OCI-M2 (cell line): ENCODE measurements at regions not wholly inside any gene's neighbourhood (a gene's known extent, or its start where the extent isn't known, plus 50 kb on each side); places are given as distances from the start of the nearest gene placed in this dataset.

Experiments used
- DNase-seq: peaks from one replicate; lab custom pipeline; 2025; ENCODE audit not compliant: unreplicated experiment; lab: John Stamatoyannopoulos, UW

DNA sequence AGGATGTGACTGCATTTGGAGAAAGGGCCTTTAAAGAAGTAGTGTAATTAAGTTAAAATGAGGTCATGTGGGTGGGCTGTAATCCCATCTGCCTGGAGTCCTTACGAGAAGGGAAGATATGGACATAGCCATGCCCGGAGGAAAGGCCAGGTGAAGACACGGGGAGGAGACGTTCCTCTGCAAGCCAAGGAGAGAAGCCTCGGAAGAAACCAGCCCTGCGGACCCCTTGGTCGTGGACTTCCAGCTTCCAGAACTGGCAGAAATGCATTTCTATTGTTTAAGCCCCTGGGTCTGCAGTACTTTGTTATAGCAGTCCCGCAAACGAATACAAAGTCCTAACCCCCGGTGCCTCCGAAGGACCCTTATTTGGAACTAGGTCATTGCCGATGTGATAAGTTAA lies 87.6 kb upstream of the TAF1B start:
- no peak for DNase-seq

DNA sequence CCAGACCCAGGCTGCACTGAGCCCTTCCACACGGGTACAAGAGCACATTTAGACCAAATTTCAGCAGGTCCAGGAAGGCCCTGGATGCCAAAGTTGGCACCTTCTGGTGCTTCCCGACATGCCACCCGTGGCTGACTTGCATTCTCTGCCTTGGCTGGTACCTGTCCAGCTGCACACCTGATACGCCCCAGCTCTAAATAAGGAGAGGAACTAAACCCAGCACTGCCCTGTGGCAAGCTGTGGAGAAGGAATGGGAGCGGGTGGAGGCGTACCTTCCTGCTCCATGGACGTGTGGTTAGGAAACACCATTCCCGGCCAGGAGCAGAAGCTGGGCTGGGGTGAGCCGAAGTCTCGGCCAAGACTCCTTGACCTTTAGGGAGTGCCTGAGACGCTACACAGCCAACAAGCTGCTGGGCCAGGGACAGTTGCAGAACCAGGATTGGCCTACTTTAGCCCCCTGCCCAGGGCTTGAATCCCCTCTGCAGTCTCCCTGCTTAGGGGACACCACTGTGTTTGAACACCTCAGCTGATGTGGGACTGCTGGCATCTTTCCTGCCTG lies 86.5 kb upstream of the TAF1B start:
- DNase-seq: no peak

DNA sequence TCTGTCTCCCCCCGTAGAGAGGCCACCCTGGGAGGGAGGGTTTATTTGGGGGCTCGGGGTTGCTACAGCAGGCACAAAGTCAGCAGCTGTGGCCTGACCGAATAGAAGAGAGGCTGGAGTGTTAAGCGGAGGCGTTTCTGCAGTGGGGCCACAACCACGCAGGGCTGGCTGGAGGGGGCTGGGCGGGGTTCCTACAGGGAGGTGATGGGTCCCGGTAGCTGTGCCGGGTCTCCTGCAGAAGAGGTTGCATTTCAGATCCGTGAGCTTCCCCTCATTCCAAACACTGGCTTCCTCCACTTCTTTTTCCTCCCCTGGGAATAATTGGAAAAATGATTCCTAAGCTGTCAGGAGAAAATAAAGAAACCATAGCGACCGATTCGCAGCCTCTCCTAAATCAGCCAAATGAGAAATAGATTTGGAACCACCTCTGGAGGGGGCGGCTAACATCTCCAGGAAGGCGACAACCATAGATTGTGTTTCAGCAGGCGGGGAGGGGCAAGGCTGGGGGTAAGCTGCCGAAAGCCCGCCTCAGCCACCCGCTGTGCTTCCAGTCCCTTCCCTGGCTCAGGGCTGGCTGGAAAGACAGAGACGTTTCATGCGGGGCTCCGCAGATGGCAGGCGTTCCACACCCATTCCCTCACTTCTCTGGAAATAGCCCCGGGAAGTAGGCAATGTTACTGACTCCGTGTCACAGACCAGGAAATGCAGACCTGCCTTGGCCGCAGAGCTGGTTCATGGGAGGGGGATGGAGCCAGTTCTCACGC lies 85.6 kb upstream of the TAF1B start:
- DNase-seq: no peak

DNA sequence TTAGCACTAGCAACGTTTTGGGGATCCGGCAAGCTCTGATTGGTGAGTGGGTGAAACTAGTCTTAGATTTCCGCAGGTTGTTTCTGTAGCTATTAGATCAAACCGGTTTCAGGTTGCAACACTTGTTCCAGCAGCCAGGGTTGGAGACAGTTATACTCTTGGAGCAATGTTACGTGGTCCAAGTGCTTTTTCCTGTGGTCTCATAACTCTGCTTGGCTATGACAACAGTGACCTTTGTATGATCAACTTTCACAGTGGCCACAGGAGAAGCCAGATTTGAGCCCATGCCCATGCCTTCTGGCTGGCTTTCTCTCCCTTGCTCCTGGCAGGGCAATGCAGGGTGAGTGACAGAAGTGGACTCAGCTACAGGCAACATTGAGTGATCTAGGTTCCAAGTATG lies 84.5 kb upstream of the TAF1B start:
- no peak for DNase-seq

DNA sequence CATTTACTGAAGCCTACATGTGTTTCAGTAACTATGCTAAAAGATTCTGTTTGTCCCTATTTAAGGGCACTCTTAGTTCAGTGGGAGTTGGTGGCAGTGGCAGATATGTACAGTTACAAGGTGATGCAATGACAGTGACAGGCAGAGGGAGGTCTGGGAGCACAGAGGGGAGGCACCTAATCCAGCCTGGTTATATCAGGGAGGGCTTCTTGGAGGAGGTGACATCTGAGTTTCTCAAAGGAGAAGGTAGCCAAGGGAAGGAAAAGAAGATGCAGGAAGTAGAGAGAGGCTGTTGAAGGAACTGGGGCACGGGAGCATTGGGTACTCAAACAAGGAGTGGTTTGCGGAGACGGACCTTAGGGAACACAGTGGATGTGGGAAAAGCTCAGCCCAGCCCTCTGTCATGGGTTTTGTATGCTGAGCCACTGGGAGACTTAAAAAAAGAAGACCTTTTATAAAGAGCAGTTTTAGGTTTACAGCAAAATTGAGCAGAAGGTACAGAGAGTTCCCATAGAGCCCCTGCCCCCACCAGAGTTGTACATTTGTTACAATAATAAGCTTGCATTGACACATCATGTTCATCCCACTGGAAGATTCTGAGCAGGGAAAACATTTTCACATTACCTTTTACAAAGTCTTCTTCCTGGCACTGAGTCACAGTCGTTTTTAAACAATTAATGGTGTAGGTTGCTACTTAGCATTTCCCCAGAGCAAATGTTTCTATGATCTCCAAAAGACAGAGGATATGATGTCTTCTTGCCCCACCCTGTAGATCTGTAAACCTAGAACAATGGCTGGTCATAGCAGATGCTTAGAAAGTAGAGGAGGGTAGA lies 83.0 kb upstream of the TAF1B start:
- no peak for DNase-seq

DNA sequence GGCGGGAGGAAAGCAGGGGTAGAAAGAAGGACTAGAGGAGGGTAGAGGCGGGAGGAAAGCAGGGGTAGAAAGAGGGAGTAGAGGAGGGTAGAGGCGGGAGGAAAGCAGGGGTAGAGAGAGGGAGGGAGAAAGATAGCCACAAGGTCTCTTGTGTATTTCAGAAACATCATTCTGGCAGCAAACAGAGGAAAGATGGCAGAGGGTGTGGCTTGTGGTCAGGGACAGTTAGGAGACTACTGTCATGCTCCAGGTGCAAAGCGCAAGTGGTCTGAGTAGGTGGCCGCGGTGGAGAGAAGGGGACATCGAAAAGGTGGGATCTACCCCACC lies 82.4 kb upstream of the TAF1B start:
- DNase-seq: no peak

DNA sequence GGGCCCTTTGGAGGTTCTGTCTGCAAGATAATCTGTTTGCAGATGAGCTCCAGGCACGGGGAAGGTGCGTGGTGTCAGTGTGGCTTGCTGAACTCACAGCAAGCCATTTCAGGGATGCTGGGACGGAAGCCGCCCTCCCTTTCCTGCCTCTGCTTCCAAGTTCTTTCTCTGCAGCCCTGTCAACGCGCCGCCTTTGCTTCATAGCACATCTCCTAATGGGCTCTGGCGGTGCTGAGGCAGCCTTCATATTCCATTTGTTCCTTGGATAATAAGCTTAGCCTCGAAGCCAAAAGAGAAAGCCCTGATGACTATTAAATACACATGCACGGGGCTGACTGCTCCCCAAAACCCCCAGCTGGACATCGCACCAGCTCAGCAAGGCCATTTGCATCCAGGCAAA lies 81.7 kb upstream of the TAF1B start:
- DNase-seq: no peak

DNA sequence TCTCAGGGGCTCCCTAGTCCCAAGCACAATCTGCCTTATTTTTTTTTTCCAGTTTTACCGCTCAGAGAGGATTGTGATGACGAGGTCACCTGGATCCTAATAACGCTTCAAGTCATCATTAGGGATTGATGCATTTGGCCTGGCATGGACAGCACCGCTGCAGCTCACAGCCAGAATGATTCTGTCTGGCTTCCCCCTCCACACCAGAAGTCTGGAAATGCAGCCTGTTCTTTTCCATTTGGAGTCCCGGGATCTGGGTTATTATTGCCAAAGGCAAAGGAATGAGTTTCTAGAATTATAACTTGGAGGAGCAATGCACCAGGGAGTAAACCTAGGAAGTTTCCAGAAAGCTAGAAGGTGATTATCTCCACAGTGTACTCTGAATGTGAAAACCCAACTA lies 81.1 kb upstream of the TAF1B start:
- no peak for DNase-seq

DNA sequence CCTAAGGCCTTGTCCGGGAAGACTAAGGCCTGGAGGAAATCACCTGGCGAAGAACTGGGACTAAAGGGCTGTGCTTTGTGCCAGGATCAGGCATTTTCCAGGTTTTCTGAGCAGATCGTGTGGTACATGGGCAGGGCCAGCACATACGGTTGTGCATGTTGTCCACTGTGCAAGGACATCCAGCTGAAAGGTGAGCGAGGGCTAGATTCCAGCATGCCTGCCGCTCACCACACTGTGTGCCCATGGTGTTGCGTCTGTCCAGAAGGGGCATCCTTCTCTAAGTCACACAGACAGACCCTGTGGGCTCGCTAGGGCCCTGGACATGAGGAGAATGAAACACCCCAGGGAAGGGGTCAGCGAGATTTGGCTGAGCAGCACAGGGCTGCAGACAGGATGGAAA lies 80.3 kb upstream of the TAF1B start:
- no peak for DNase-seq

DNA sequence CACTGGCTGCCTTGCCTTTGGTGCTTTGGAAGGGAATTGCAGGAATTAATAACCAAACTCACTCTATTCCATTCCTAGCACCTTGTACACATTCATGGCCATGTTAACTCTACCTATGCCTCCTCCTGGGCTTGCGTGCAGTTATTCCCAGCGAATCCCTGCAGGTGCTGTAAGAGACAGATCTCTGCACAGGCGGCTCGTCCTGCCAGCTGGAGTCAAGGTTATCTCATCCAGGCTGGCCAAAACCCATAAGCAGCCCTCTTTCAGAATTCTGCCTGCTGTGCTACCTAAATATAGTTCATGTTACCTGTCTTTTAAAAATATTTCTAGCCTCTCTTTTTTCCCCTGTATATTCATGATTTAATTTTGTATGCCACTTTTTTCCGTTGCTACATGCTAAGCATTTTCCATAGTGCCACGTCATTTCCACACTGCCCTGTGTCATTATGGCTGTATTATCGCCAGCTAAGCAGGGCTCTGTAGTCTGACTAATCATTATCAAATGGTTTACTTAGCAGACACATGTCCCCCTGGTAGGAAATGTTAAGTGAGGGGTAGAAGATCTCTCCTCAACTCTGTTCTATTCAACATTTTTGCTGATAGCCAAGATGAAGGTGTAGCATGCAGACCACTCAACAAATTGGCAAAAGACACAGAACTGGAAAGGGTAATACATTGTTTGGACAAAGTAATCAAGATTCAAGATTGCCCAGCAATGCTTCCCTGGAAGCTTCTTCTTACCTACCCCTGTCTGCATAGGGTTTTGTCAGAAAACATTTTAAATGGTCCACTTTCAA lies 79.7 kb upstream of the TAF1B start:
- no peak for DNase-seq

DNA sequence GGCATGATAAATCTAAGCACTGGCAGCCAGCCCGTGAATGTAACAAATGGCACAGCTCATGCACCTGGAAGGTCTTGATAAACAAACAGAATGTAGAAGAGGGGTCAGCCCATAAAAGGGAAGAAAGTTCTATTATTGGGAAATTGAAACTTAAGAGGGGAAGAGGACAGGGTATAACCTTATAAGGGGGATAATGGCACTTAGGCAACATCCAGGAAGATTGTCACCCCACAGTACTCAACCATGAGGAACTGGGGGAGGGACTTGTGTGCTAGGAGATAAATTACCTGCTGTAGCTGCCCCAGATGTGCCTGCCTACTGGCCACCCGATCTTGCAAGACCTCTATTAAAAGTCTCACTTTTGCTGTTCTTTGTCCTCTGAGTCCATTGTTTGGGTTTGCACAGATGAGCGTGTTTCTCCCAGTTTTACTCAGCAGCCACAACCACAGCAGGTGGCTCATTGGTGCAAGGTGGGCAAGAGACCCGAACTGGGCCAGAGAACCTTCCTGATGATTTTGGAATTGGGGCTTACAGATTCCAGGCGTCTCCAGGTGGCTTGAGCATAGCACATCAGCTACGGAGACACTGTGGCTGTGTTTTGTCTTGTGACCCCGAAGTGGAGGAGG lies 79.0 kb upstream of the TAF1B start:
- DNase-seq: no peak

DNA sequence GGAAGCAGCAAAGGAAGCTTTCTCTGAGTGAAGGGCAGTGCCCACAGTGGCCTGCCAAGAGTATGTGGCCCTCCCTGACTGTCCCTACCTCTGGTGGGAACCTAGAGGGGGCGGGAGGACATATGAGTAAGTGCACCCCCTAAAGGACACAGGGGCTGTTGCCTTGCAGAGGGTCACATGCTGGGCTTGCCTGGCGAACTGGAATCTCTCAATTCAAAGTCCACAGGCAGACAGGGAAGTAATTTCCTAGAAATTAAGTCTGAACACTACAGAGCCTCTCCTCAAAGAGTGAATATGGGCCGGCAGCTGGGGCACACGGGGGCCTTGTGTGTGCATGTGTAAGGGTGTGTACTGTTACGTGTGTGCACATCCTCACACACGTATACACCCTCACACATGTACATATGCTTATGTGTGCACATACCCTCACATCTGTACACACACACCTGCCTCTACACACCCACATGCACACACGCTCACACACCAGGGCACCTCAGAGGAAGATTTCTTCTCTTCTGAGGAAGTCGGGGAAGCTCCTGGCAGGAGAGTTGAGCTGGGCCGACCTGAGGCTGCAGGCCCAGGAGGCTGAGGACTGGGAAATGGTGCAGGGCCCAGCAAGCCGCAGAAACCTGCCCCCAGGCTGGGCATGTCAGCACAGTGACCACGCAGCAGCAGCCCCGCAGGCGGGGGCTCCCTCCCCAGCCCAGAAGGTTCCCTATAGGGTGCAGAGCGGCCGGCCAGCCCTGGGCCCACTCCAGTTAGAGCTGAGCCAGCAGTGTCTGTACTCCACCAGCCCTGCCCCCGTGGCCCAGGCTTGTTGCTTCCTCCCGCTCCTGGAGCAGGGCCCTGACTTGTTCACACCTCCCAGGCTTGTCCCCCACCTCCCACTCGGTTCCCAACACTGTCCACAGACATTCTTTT lies 77.4 kb upstream of the TAF1B start:
- no peak for DNase-seq

DNA sequence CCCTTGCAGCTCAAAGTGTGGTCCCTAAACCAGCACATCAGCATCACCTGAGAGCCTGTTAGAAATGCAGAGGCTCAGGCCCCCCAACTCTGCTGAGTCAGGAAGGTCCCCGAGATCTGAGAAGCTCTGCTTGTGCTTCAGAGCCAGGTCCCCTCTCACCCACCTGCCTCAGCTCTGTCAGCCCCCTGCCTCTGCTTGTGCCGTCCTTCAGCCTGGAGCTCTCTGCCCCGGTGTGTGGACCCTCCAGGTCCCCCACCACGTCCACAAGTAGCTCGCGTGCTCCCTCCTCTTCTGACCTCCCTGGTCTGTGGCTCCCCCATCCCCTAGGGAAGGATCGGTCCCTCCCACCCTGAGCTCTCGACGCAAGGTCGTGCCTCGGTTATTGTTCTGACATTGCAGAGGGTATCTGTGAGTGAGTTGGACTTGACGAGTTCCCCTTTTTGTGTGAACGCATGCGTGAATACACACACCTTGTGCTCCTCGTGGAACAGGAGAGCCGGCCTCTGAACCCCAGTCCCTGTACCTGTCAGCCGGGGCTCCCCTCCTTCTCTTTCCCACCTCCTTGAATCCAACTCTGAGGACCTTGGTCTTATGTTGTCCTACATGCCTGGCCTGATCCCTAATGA lies 75.5 kb upstream of the TAF1B start:
- no peak for DNase-seq

DNA sequence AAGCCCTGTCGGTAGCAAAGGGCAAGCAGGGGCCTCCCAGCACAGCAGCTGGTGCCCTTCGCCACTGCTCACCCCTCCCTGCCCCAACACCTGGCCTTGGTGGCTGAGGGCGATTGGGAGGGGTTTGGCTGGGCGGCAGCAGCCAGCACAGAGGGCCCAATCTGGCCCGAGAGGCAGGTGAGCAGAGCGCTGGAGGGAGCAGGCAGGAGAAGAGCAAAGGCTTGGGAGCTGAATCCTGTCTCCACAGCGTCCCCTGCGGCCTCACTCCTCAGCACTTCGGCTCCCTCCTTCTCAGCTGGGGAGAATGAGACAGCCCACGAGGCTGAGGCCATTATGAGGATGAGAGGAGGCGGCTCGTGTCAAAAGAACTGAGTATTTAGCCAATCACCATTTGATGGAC lies 74.9 kb upstream of the TAF1B start:
- DNase-seq: no peak

DNA sequence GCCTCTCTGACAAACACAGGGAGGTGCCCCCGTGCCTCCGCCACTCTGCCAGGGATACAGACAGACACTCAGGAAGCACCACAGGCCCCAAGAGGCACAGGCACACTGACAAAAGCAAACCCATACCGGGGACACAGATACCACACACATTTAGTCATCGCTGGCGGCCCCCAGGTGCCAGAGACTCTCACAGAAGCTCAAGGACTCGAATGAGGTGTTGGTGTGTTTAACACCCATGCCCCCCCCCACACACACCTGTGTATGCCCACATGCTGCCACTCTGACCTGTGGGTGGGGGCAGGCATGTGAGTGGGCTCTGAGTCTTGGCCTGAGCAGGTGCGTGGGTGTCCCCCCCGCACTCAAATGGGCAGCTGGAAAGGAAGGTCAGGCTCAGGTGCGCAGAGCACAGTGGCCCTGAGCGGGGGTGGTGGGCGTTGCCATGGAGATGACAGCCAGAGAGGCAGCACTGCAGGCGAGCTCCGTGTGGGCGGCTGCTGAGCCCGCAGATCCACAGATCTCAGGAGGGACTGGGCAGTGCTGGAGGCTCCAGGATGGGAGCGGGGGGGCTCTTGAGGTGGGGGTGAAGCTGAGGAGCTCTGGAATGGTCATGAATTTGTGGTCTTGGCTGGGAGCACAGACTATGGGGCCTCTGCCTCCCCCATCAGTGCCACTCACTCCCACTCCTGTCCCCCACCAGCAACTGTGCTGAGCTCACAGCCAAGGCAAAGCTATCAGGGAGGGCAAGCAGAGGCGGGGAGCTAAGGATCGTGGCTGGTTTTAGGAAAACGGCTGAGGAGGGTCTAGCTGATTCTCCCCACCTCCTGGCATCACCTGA lies 73.9 kb upstream of the TAF1B start:
- DNase-seq: no peak

DNA sequence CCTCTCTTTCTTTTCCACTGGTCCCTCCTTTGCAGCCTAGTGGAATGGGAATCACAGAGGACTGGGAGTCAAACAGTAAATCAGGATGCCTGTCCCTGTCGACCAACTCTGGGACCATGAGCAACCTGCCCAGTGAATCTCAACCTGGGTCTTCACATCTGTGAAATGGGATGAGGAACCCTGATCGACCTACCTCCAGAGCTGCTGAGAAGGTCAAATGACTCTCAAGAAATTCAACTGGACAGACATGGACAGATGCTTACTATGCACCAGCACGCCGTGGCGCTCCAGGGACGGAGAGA lies 73.3 kb upstream of the TAF1B start:
- no peak for DNase-seq

DNA sequence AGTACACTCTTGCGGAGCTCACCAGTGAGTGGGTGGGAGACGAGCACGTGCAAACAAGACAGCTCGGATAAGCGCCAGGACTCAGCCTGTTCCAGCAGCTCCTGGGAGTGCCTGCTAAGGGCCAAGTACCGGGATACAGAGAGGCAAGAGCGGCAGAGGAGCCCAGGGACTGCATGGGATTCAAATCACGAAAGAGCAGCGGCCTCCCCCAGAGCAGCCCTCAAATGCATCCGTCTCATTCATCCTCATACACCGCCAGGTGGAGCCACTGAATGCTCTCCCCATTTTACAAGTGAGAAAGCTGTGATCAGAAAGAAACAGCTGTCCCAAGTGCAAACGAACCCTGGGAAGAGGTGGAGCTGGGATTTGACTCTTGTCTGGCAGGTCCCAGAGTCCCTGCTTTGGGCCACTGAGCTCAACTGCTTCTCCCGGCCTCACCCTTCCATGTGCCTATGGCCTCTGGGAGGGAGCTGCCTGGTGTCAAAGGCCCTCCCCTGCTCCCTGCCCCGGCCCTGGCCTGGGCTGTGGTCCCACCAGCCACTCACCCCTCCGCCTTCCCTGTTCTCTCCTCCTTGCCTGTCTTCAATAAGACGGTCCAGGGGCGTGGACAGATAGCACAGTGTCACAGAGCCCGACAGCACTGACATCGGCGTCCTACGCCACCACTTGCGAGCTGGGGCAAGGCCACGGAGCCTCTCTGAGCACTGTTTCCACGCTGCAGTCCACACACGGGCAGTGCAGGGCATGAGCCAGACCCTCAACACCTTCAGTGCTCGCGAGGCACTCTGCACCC lies 72.8 kb upstream of the TAF1B start:
- DNase-seq: no peak

DNA sequence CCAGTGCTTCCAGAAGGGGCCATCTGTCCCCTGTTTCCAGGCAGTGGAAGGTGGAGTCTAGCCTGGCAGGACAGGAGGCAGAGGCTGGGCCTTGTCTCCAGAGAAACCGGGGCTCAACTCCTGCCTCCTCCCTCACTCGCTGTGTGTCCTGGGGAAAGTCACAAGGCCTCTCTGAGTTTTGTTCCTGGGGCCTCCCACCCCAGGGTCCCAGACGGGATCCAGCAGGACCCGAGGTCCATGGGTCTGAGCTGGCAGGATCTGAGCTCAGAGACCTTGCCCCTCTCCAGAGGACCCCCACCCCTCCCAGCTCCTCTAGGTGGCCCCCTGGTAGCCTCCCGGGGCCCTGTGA lies 72.2 kb upstream of the TAF1B start:
- no peak for DNase-seq
